BJ (cell line): ENCODE measurements at regions not wholly inside any gene's neighbourhood (a gene's known extent, or its start where the extent isn't known, plus 50 kb on each side); places are given as distances from the start of the nearest gene placed in this dataset.

Source experiments
- CTCF ChIA-PET: fragments of 350-600 bp; formaldehyde crosslinking; extraction: SDS; loops from one replicate; lab custom pipeline; 2021; ENCODE audit warnings: antibody characterized with exemption, inconsistent platforms; lab: Yijun Ruan, JAX
- POLR2A ChIA-PET: fragments of 300-600 bp; sonication (Branson Sonifier 250); formaldehyde crosslinking; extraction: SDS; loops from one replicate; lab custom pipeline; 2021; ENCODE audit warnings: antibody characterized with exemption; lab: Charles Lee
- DNase-seq: peaks from one replicate; pipeline ENCODE4 v3.0.0-alpha.2; 2011; ENCODE audit warnings: low read depth
- H3K27me3 ChIP-seq: 2 replicates; pipeline ENCODE4 v1.6.0; 2011; ENCODE audit warnings: low read length; ENCODE audit not compliant: control insufficient read depth, insufficient read depth
- H3K36me3 ChIP-seq: 2 replicates; pipeline ENCODE4 v1.5.1; 2011; ENCODE audit warnings: low read length; ENCODE audit not compliant: control insufficient read depth, insufficient read depth
- H3K4me3 ChIP-seq: 2 replicates; pipeline ENCODE4 v1.5.1; 2011; ENCODE audit warnings: low read depth, mild to moderate bottlenecking, control low read depth, low read length
- TF ChIP-seq, protein P1 (sequence below): IDR thresholded peaks from 2 replicates; pipeline ENCODE4 v1.5.1; 2011; ENCODE audit warnings: low read depth, mild to moderate bottlenecking, control low read depth, inconsistent platforms, low read length, moderate library complexity; ENCODE audit not compliant: insufficient read depth

DNA sequence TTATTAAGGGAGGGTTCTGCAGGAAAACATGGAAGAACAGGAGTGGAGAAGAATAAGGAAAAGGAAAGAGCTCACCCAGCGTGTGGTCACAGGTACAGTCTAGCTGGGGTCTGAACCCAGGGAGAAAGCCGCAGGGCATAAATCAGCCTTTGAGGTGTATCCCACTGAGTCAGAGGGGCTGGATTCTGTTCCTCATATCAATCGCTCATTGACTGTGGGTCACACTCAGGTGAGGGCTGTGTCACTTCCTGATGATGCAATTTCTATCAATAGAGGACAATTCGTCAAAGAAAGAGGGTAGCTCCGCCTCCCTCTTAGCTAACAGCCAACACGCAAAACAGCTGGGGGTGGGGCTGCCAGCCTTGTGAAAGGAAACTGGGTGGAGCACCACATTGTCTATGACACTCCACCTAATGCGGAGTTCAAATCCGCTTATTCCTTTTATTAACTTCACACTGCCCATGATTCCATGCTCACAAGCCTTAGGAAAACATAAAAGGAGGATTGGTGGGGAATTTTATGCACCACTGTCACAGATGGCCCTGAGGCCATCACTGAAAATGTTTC lies 176.2 kb downstream of the ICE1 start:
- Histone ChIP-seq H3K36me3 (no peaks in the 10 kb centered on the region), H3K4me3 (no peak overlapping the region), H3K27me3 (no peaks in the 10 kb centered on the region)
- ChIA-PET CTCF (interaction anchor here (0.9 kb wide), 1 partner anchor 124 kb away, joined by 3 read pairs; no protein-coding TSS in a partner anchor), POLR2A (no interaction called here)
- DNase-seq = no peak
- TF ChIP-seq, protein P1, sequence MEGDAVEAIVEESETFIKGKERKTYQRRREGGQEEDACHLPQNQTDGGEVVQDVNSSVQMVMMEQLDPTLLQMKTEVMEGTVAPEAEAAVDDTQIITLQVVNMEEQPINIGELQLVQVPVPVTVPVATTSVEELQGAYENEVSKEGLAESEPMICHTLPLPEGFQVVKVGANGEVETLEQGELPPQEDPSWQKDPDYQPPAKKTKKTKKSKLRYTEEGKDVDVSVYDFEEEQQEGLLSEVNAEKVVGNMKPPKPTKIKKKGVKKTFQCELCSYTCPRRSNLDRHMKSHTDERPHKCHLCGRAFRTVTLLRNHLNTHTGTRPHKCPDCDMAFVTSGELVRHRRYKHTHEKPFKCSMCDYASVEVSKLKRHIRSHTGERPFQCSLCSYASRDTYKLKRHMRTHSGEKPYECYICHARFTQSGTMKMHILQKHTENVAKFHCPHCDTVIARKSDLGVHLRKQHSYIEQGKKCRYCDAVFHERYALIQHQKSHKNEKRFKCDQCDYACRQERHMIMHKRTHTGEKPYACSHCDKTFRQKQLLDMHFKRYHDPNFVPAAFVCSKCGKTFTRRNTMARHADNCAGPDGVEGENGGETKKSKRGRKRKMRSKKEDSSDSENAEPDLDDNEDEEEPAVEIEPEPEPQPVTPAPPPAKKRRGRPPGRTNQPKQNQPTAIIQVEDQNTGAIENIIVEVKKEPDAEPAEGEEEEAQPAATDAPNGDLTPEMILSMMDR = no peak

DNA sequence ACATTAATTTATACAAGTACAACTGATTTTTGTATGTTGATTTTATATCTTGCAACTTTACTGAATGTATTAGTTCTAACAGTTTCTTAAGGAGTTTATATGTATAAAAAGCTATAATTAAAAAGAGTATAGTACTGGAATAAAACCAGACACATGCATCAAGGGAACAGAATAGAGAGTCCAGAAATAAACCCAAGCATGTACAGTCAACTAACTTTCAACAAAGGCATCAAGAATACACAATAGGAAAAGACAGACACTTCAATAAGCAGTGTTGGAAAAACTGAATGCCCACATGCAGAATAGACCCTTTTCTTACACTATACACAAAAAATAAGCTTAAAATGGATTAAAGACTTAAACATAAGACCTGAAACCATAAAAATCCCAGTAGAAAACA lies 170.9 kb downstream of the ICE1 start:
- Histone ChIP-seq H3K36me3 (no peaks in the 10 kb centered on the region), H3K4me3 (no peak overlapping the region), H3K27me3 (no peaks in the 10 kb centered on the region)
- ChIA-PET POLR2A (no interaction called here), CTCF (no interaction called here)
- DNase-seq = no peak
- TF ChIP-seq, protein P1 = no peak

DNA sequence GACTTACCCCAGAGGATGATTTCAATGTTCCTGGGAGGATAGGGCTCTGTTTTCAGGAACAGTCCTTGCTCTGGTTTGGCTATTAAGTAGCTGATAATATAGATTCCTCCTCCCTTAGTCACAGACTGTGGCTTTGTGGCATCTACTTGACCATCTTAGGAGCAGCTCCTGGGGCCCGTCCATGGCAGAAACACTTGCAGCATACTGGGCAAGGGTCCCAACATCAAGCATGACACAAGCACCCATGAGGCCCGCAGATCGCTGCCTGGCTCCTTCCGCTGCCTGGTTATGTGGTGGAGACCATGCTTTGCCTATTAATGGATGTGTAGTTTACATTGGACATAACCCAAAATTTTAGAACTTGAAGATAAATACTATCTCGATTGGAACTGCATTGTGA lies 170.1 kb downstream of the ICE1 start:
- Histone ChIP-seq H3K36me3 (no peaks in the 10 kb centered on the region), H3K4me3 (no peak overlapping the region), H3K27me3 (no peaks in the 10 kb centered on the region)
- ChIA-PET POLR2A (no interaction called here), CTCF (interaction anchor here (0.7 to 1.1 kb wide), 2 partner anchors 10 to 57 kb away, joined by 4 to 9 read pairs; no protein-coding TSS in a partner anchor)
- no peak for DNase-seq
- TF ChIP-seq, protein P1 = no peak

DNA sequence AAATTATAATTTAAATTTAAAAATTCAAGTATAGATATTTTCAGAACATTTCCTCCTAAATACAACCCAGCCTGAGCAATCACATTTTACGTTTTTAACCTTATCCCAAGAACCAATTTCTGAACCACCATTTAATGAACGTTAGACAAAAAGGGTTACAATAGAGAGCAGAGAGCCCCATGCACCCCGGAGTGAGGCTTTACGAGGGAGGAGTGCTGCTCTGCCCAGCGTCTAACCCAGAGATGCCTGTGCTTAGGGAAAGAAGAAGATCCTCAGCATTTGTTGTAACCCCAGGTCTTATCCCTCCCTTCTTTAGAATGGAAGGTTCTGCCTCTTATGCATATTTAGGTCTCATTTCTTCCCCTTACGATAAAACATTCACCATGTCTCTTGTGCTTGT lies 169.1 kb downstream of the ICE1 start:
- POLR2A ChIA-PET = no interaction called here
- no peak for DNase-seq
- no peaks in the 10 kb centered on the region for H3K27me3 ChIP-seq
- CTCF ChIA-PET = no interaction called here
- TF ChIP-seq, protein P1 = no peak
- no peak overlapping the region for H3K4me3 ChIP-seq
- H3K36me3 ChIP-seq = no peaks in the 10 kb centered on the region

DNA sequence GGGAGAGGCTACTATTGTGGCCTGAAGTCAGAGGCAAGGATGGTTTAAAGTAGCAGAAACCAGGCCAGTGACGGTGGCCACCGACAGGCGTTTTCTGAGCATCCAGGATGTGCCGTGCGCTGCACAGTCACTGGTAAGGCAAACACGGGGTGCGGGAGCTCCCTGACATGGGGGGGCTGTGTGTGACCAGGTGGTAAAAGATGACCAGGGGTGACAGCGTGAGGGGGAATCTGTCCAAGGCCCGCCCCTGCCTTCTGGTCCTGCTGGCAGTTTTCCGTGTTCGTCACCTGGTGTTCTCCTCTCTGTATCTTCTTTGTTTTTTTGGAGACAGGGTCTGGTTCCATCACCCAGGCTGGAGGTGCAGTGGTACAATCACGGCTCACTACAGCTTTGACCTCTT lies 167.4 kb downstream of the ICE1 start:
- ChIA-PET POLR2A (no interaction called here), CTCF (no interaction called here)
- Histone ChIP-seq H3K27me3 (no peaks in the 10 kb centered on the region), H3K4me3 (no peak overlapping the region), H3K36me3 (no peaks in the 10 kb centered on the region)
- no peak for DNase-seq
- TF ChIP-seq, protein P1 = no peak
